CD8-positive, alpha-beta memory T cell (primary cell): ENCODE measurements at regions not wholly inside any gene's neighbourhood (a gene's known extent, or its start where the extent isn't known, plus 50 kb on each side); places are given as distances from the start of the nearest gene placed in this dataset.

ENCODE experiments used
- CTCF ChIA-PET: fragments of 350-600 bp; sonication (Branson Sonifier 250); formaldehyde crosslinking; loops from one replicate; lab custom pipeline; 2021; ENCODE audit warnings: antibody characterized with exemption; lab: Charles Lee
- POLR2A ChIA-PET: fragments of 350-600 bp; sonication (Branson Sonifier 250); formaldehyde crosslinking; loops from one replicate; lab custom pipeline; 2021; ENCODE audit warnings: antibody characterized with exemption; lab: Charles Lee
- DNase-seq, 5 donors: peaks; one replicate each; pipeline versions ENCODE4 v3.0.0 to v3.0.0-alpha.2; 2020 to 2022; ENCODE audit warnings: mixed read lengths in 1 of 5
- H3K27ac ChIP-seq: one replicate; pipeline ENCODE4 v1.7.0; 2013; ENCODE audit warnings: low read depth, mild to moderate bottlenecking, low read length, moderate library complexity
- H3K27me3 ChIP-seq: 2 replicates; pipeline ENCODE4 v1.7.0; 2013; ENCODE audit warnings: low read length, mild to moderate bottlenecking; ENCODE audit not compliant: insufficient read depth, poor library complexity, severe bottlenecking
- H3K36me3 ChIP-seq: 2 replicates; pipeline ENCODE4 v1.7.0; 2013; ENCODE audit warnings: mild to moderate bottlenecking, low read length, moderate library complexity; ENCODE audit not compliant: insufficient read depth
- H3K4me1 ChIP-seq: 2 replicates; pipeline ENCODE4 v1.7.0; 2013; ENCODE audit warnings: mild to moderate bottlenecking, low read length, moderate library complexity; ENCODE audit not compliant: insufficient read depth
- H3K4me3 ChIP-seq: 2 replicates; pipeline ENCODE4 v1.7.0; 2013; ENCODE audit warnings: mild to moderate bottlenecking, low read length
- H3K9me3 ChIP-seq: 2 replicates; pipeline ENCODE4 v1.7.0; 2013; ENCODE audit warnings: mild to moderate bottlenecking, low read length
- H3K27ac Mint-ChIP-seq, 8 donors: one replicate each; pipeline ENCODE4 v1.8.0; 2020 to 2021; ENCODE audit warnings: mixed read lengths in 8 of 8, mild to moderate bottlenecking in 6 of 8, inconsistent platforms in 3 of 8, moderate library complexity in 3 of 8
- H3K27me3 Mint-ChIP-seq, 2 donors: one replicate each; pipeline ENCODE4 v1.8.0; 2020 to 2021; ENCODE audit warnings: mixed read lengths in 2 of 2, mild to moderate bottlenecking in 1 of 2, moderate library complexity in 1 of 2
- H3K36me3 Mint-ChIP-seq, 3 donors: one replicate each; pipeline ENCODE4 v1.8.0; 2020 to 2021; ENCODE audit warnings: mixed read lengths in 3 of 3, inconsistent platforms in 1 of 3, mild to moderate bottlenecking in 1 of 3
- H3K4me1 Mint-ChIP-seq, 3 donors: one replicate each; pipeline ENCODE4 v1.8.0; 2020 to 2021; ENCODE audit warnings: mixed read lengths in 3 of 3, inconsistent platforms in 1 of 3, mild to moderate bottlenecking in 1 of 3
- H3K4me3 Mint-ChIP-seq, 7 donors: one replicate each; pipeline ENCODE4 v1.8.0; 2020 to 2021; ENCODE audit warnings: mixed read lengths in 7 of 7, mild to moderate bottlenecking in 6 of 7, moderate library complexity in 4 of 7, inconsistent platforms in 2 of 7
- H3K9me3 Mint-ChIP-seq, 5 donors: one replicate each; pipeline ENCODE4 v1.8.0; 2020 to 2022; ENCODE audit warnings: mixed read lengths in 5 of 5, mild to moderate bottlenecking in 3 of 5, moderate library complexity in 2 of 5, inconsistent platforms in 1 of 5

GRCh38 chr1:75984781-75985180 lies 52.6 kb upstream of the ASB17 start:
- no peak for DNase-seq
- no peak overlapping the region for H3K4me3 Mint-ChIP-seq
- ChIA-PET POLR2A (no interaction called here), CTCF (no interaction called here)
- no peak overlapping the region for H3K27ac Mint-ChIP-seq
- no peaks in the 10 kb centered on the region for H3K4me1 ChIP-seq
- no peaks in the 10 kb centered on the region for H3K36me3 Mint-ChIP-seq
- H3K9me3 ChIP-seq: no peaks in the 10 kb centered on the region
- H3K36me3 ChIP-seq: no peaks in the 10 kb centered on the region
- H3K9me3 Mint-ChIP-seq: peaks cover 0 to 8% (median 5%) of the 10 kb centered on the region in 5 donors
- H3K4me1 Mint-ChIP-seq: no peaks in the 10 kb centered on the region
- no peak overlapping the region for H3K4me3 ChIP-seq
- no peak overlapping the region for H3K27ac ChIP-seq
- H3K27me3 Mint-ChIP-seq: peaks cover 0 to 7% of the 10 kb centered on the region in 2 donors
- H3K27me3 ChIP-seq: no peaks in the 10 kb centered on the region

GRCh38 chr1:75985827-75986226 lies 53.6 kb upstream of the ASB17 start:
- Mint-ChIP-seq H3K27ac (no peak overlapping the region), H3K27me3 (peaks cover 0 to 7% of the 10 kb centered on the region in 2 donors), H3K36me3 (no peaks in the 10 kb centered on the region), H3K4me1 (no peaks in the 10 kb centered on the region), H3K4me3 (no peak overlapping the region), H3K9me3 (peaks cover 0 to 8% (median 5%) of the 10 kb centered on the region in 5 donors)
- H3K9me3 ChIP-seq: no peaks in the 10 kb centered on the region
- no peak for DNase-seq
- ChIA-PET POLR2A (no interaction called here), CTCF (no interaction called here)
- H3K27me3 ChIP-seq: no peaks in the 10 kb centered on the region
- no peak overlapping the region for H3K27ac ChIP-seq
- no peaks in the 10 kb centered on the region for H3K36me3 ChIP-seq
- no peak overlapping the region for H3K4me3 ChIP-seq
- H3K4me1 ChIP-seq: no peaks in the 10 kb centered on the region

DNA sequence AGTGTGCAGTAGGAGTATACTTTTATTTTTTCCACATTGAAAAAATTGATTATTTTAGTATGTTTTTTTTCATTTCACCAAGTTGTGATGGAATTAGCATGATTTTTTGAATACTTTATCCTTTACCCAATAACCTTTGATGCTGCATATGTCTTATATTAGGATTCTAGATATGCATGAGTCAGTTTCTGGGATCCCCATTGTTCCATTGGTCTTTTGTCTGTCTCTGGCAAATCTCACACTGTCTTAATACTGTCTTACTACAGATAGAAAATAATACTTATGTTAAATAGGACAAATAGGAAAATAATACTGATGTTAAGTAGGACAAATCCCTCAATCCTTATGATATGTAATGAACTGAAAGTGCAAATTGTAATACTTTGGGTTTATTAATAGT lies 54.3 kb upstream of the ASB17 start:
- Histone ChIP-seq H3K4me3 (no peak overlapping the region), H3K9me3 (no peaks in the 10 kb centered on the region), H3K36me3 (no peaks in the 10 kb centered on the region), H3K27ac (no peak overlapping the region), H3K4me1 (no peaks in the 10 kb centered on the region), H3K27me3 (no peaks in the 10 kb centered on the region)
- H3K9me3 Mint-ChIP-seq: peaks cover 0 to 8% (median 5%) of the 10 kb centered on the region in 5 donors
- H3K27ac Mint-ChIP-seq: no peak overlapping the region
- ChIA-PET CTCF (no interaction called here), POLR2A (no interaction called here)
- H3K36me3 Mint-ChIP-seq: no peaks in the 10 kb centered on the region
- H3K27me3 Mint-ChIP-seq: peaks cover 0 to 7% of the 10 kb centered on the region in 2 donors
- no peak for DNase-seq
- no peaks in the 10 kb centered on the region for H3K4me1 Mint-ChIP-seq
- no peak overlapping the region for H3K4me3 Mint-ChIP-seq

DNA sequence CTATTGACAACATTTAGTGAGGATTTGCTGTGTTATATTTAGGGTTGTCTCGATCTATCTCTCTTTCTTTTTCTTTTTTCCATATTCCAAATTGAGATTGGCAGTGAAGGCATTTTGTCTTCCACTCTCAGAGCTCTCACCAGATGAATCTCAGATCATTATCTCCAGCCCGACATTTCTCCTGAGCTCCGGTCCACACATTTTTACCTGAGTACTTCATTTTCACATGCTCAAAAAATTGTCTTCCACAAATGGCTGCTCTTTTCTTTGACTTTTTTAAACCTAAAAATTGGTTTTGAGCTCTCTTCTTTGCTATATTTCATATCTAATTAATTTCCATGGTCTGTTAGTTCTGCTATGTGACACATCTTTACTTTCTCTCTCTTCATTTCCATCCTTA lies 56.9 kb upstream of the ASB17 start:
- no peak for DNase-seq
- H3K27me3 Mint-ChIP-seq: peaks cover 0 to 4% of the 10 kb centered on the region in 2 donors
- CTCF ChIA-PET: no interaction called here
- Histone ChIP-seq H3K36me3 (no peaks in the 10 kb centered on the region), H3K27ac (no peak overlapping the region), H3K4me1 (no peaks in the 10 kb centered on the region), H3K4me3 (no peak overlapping the region), H3K9me3 (no peaks in the 10 kb centered on the region), H3K27me3 (no peaks in the 10 kb centered on the region)
- peaks cover 0 to 4% (median 2%) of the 10 kb centered on the region in 5 donors for H3K9me3 Mint-ChIP-seq
- no peak overlapping the region for H3K4me3 Mint-ChIP-seq
- POLR2A ChIA-PET: no interaction called here
- H3K4me1 Mint-ChIP-seq: no peaks in the 10 kb centered on the region
- H3K36me3 Mint-ChIP-seq: no peaks in the 10 kb centered on the region
- no peak overlapping the region for H3K27ac Mint-ChIP-seq

DNA sequence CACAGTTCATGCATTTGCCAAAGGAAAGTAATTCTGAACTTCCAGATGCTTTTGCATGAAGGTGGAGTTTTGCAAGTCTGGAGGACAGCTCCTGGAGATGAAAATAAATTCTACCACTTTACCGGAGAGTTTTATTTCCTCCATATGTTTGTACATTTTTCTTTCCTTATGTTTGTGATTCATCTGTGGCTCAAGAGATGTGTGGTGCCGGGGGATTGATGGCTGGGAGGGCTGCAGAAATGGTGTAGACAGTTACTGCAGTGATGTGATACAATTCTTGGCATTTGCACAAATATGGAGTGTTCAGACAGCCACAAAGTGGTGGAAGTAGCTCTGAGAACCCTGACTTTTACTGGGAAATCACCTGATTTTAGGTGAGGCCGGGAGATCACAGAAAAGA lies 58.5 kb upstream of the ASB17 start:
- no peak overlapping the region for H3K27ac Mint-ChIP-seq

DNA sequence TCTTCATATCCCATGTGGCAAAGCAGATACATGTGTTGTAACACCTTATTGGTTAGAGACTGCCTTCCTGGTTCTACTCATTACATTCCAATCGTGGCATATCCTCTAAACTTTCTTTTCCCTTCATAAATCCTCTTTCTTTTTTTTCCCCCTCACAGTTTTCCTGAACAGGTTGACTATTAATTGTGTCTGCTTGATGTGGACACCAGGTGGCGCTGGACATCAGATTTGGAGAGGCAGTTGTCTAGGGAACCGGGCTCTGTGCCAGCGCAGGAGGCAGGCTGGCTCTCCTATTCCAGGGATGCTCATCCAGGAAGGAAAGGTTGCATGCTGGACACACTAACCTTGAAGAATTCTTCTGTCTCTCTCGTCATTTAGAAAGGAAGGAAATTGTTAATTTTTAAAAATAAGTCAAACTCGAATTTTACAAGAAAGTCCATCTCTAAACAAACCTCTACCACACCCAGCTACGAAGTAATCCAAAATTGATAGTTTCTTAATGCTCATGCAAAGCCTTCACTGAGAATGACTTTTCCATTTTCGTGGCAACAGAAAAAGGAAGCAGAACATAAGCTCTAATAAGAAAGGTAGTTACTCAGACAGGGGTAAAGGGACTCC lies 59.4 kb upstream of the ASB17 start:
- Mint-ChIP-seq H3K36me3 (no peaks in the 10 kb centered on the region), H3K9me3 (no peaks in the 10 kb centered on the region), H3K27ac (peak overlapping the region in 1 of 8 donors; percentile 15), H3K27me3 (peaks cover 0 to 3% of the 10 kb centered on the region in 2 donors), H3K4me1 (no peaks in the 10 kb centered on the region), H3K4me3 (no peak overlapping the region)
- no peak overlapping the region for H3K27ac ChIP-seq
- H3K9me3 ChIP-seq: no peaks in the 10 kb centered on the region
- no peaks in the 10 kb centered on the region for H3K4me1 ChIP-seq
- CTCF ChIA-PET: no interaction called here
- POLR2A ChIA-PET: no interaction called here
- H3K27me3 ChIP-seq: no peaks in the 10 kb centered on the region
- H3K4me3 ChIP-seq: no peak overlapping the region
- H3K36me3 ChIP-seq: no peaks in the 10 kb centered on the region
- DNase-seq: peak; percentile 28 to 74 (median 41)

More for the DNA sequence above, 58.5 kb upstream of the ASB17 start:
- peaks cover 0 to 3% of the 10 kb centered on the region in 2 donors for H3K27me3 Mint-ChIP-seq
- Histone ChIP-seq H3K27me3 (no peaks in the 10 kb centered on the region), H3K36me3 (no peaks in the 10 kb centered on the region), H3K4me3 (no peak overlapping the region), H3K27ac (no peak overlapping the region), H3K9me3 (no peaks in the 10 kb centered on the region), H3K4me1 (no peaks in the 10 kb centered on the region)
- no peaks in the 10 kb centered on the region for H3K9me3 Mint-ChIP-seq
- no peak overlapping the region for H3K4me3 Mint-ChIP-seq
- no peaks in the 10 kb centered on the region for H3K4me1 Mint-ChIP-seq
- ChIA-PET CTCF (interaction anchor here (1.2 kb wide), 1 partner anchor 8 kb away, joined by 3 read pairs; no protein-coding TSS in a partner anchor), POLR2A (interaction anchor here (0.7 kb wide), 1 partner anchor 90 kb away, joined by 5 read pairs; no protein-coding TSS in a partner anchor)
- no peak for DNase-seq
- no peaks in the 10 kb centered on the region for H3K36me3 Mint-ChIP-seq

DNA sequence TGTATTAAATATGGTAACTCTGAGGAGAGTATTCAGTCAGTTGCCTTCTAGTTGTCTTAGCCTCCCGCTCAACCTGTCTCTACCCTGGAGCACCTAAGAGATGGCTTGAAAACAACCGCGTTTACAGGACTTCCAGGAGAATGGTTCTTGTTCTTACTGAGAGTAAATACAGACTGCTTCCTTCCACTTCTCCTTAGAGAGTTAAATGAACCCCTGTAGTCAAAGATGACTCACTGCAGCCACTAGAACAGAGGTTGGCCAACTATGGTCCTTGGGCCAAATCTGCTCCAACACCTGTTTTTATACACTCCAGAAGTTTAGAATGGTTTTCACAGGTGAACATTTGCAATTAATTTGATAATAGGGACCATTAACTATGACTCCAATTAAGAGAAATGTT lies 60.1 kb upstream of the ASB17 start:
- no peak overlapping the region for H3K4me3 ChIP-seq
- peaks cover 0 to 3% of the 10 kb centered on the region in 2 donors for H3K27me3 Mint-ChIP-seq
- no peak overlapping the region for H3K4me3 Mint-ChIP-seq
- no peaks in the 10 kb centered on the region for H3K9me3 ChIP-seq
- no peaks in the 10 kb centered on the region for H3K36me3 ChIP-seq
- no peak overlapping the region for H3K27ac ChIP-seq
- H3K9me3 Mint-ChIP-seq: no peaks in the 10 kb centered on the region
- no peak for DNase-seq
- no peaks in the 10 kb centered on the region for H3K4me1 Mint-ChIP-seq
- no peaks in the 10 kb centered on the region for H3K27me3 ChIP-seq
- no peaks in the 10 kb centered on the region for H3K36me3 Mint-ChIP-seq
- ChIA-PET POLR2A (no interaction called here), CTCF (no interaction called here)
- H3K4me1 ChIP-seq: no peaks in the 10 kb centered on the region
- no peak overlapping the region for H3K27ac Mint-ChIP-seq

DNA sequence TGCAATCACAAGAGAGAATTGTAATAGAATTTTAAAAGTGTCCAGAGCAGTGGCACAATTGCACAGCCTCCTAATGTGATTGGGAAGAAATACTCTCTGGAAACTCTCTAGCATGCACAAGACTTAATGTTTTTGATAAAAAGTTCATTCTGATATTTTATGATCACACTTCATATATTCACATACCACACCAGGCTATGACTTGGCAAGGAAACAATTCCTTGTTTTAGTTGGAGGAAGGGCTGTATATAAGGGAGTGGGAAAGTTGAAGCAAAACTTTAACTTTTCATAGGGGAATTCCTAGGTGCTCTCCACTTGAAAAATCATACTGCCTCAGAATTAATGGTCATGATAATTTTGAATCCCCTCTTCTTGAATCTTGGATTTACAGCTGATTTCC lies 61.5 kb upstream of the ASB17 start:
- no peaks in the 10 kb centered on the region for H3K36me3 ChIP-seq
- H3K4me1 ChIP-seq: no peaks in the 10 kb centered on the region
- no peaks in the 10 kb centered on the region for H3K27me3 Mint-ChIP-seq
- ChIA-PET CTCF (no interaction called here), POLR2A (no interaction called here)
- H3K9me3 ChIP-seq: no peaks in the 10 kb centered on the region
- H3K27ac Mint-ChIP-seq: no peak overlapping the region
- DNase-seq: no peak
- no peaks in the 10 kb centered on the region for H3K27me3 ChIP-seq
- H3K36me3 Mint-ChIP-seq: no peaks in the 10 kb centered on the region
- H3K4me1 Mint-ChIP-seq: no peaks in the 10 kb centered on the region
- H3K9me3 Mint-ChIP-seq: no peaks in the 10 kb centered on the region
- H3K4me3 ChIP-seq: no peak overlapping the region
- no peak overlapping the region for H3K27ac ChIP-seq
- H3K4me3 Mint-ChIP-seq: no peak overlapping the region
